Fibroblast of lung (primary cell): ENCODE measurements at regions not wholly inside any gene's neighbourhood (a gene's known extent, or its start where the extent isn't known, plus 50 kb on each side); places are given as distances from the start of the nearest gene placed in this dataset.
"Not testable (repeated sequence)": the region's sequence is repeated elsewhere in the genome, so short reads cannot be mapped to it uniquely, and the experiment has no call there.

ENCODE experiments used
- DNase-seq, 2 donors: peaks; one replicate each; pipeline versions ENCODE4 v3.0.0 to v3.0.0-alpha.2; 2010; ENCODE audit warnings: low read depth in 2 of 2
- H2AFZ ChIP-seq: 2 replicates; pipeline ENCODE4 v1.5.1; 2012; ENCODE audit warnings: low read length, control low read depth, inconsistent platforms
- H3K27ac ChIP-seq: 2 replicates; pipeline ENCODE4 v1.5.1; 2011; ENCODE audit warnings: low read length, control low read depth; ENCODE audit not compliant: insufficient read depth
- H3K27me3 ChIP-seq: 2 replicates; pipeline ENCODE4 v1.5.1; 2011; ENCODE audit warnings: mild to moderate bottlenecking, low read length; ENCODE audit not compliant: control insufficient read depth, insufficient read depth
- H3K36me3 ChIP-seq: 2 replicates; pipeline ENCODE4 v1.5.1; 2011; ENCODE audit warnings: low read length; ENCODE audit not compliant: control insufficient read depth, insufficient read depth
- H3K4me1 ChIP-seq: 2 replicates; pipeline ENCODE4 v1.5.1; 2011; ENCODE audit warnings: low read length; ENCODE audit not compliant: control insufficient read depth, insufficient read depth; ENCODE audit errors: extremely low read depth
- H3K4me2 ChIP-seq: 2 replicates; pipeline ENCODE4 v1.5.1; 2011; ENCODE audit warnings: low read length, control low read depth; ENCODE audit not compliant: insufficient read depth; ENCODE audit errors: extremely low read depth
- H3K4me3 ChIP-seq, 4 experiments: fragments of 200-600 bp in 1 of 4; sonication (generic) in 1 of 4; replicated peaks in 1 of 4; 2 replicates each; pipeline ENCODE4 v1.5.1; 2011 to 2016; ENCODE audit warnings: low read length in 4 of 4, low read depth in 3 of 4, mild to moderate bottlenecking in 3 of 4, control low read depth in 2 of 4, inconsistent platforms in 1 of 4, mixed read lengths in 1 of 4; ENCODE audit not compliant: insufficient read depth in 1 of 4; ENCODE audit errors: control extremely low read depth in 1 of 4
- H3K79me2 ChIP-seq: 2 replicates; pipeline ENCODE4 v1.5.1; 2012; ENCODE audit warnings: mild to moderate bottlenecking, low read length, inconsistent platforms; ENCODE audit not compliant: control insufficient read depth, insufficient read depth
- H3K9ac ChIP-seq: 2 replicates; pipeline ENCODE4 v1.5.1; 2011; ENCODE audit warnings: mild to moderate bottlenecking, low read length, control low read depth; ENCODE audit not compliant: insufficient read depth
- H3K9me3 ChIP-seq: 2 replicates; pipeline ENCODE4 v1.5.1; 2012; ENCODE audit warnings: low read depth, low read length; ENCODE audit not compliant: control insufficient read depth, insufficient read depth
- H4K20me1 ChIP-seq: 2 replicates; pipeline ENCODE4 v1.5.1; 2011; ENCODE audit warnings: low read length; ENCODE audit not compliant: control insufficient read depth, insufficient read depth; ENCODE audit errors: extremely low read depth
- EZH2 ChIP-seq: IDR thresholded peaks from 2 replicates; pipeline ENCODE4 v1.5.1; 2012; ENCODE audit warnings: low read length, control low read depth, mild to moderate bottlenecking; ENCODE audit errors: missing control alignments
- TF ChIP-seq, protein P1 (sequence below), 2 donors: IDR thresholded peaks in 1 of 2; conservative IDR thresholded peaks in 1 of 2; 1 replicate in 1 of 2; 2 replicates in 1 of 2; pipeline ENCODE4 v1.5.1; 2011 to 2012; ENCODE audit warnings: low read length in 2 of 2, control low read depth in 1 of 2, inconsistent platforms in 1 of 2, low read depth in 1 of 2, mild to moderate bottlenecking in 1 of 2

DNA sequence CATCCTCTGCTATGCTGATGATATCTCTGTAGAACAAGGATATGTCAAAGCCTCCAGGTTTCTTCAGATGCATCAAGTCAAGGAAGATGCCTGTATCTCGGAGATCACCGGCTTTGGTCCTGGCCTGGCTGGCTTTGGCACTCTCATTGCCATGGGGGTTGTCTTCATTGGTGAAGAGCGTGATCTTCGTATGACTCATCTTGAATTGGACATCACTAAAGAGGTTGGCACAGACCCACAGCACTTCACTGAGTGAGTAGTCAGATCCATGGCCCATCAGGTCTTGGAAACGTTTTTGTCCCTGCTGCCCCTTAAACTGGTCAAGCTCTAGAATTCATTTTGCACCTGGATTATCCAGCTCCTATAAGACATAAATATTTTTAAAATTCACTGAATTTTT lies 130.9 kb upstream of the MAMLD1 start:
- DNase-seq, result peak in 1 of 2 donors; percentile 3
- not testable (repeated sequence) for H3K4me1 ChIP-seq, H3K27me3 ChIP-seq, H3K79me2 ChIP-seq, H3K4me3 ChIP-seq, H3K27ac ChIP-seq, H3K9ac ChIP-seq, H4K20me1 ChIP-seq, H3K4me2 ChIP-seq, H3K9me3 ChIP-seq, H2AFZ ChIP-seq, H3K36me3 ChIP-seq

DNA sequence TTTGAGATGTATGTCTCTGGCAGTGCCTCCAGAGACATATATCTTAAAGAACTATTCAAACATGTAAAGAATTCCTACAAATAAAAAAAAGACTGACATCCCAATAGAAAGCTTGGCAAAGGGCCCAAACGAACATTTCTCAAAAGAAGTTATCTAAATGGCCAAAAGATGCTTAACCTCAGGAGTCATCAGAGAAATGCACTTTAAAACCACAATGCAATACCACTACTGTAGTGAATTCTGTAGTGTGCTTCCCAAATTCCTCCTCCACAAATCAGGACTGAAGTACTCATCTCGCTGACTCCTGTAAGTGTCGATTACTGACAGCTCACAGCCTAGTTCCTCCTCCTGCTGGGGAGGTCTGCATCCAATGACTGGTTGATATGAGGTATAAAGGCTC lies 129.0 kb upstream of the MAMLD1 start:
- DNase-seq, result peak in 1 of 2 donors; percentile 72
- Histone ChIP-seq H3K9ac (no peak overlapping the region), H3K4me3 (no peak overlapping the region), H3K27ac (no peak overlapping the region), H3K36me3 (no peaks in the 10 kb centered on the region), H4K20me1 (no peaks in the 10 kb centered on the region), H3K27me3 (no peaks in the 10 kb centered on the region), H3K4me2 (no peak overlapping the region), H3K4me1 (no peaks in the 10 kb centered on the region), H2AFZ (no peak overlapping the region), H3K9me3 (no peaks in the 10 kb centered on the region), H3K79me2 (no peaks in the 10 kb centered on the region)
- TF ChIP-seq EZH2, result no peak
- TF ChIP-seq, protein P1, sequence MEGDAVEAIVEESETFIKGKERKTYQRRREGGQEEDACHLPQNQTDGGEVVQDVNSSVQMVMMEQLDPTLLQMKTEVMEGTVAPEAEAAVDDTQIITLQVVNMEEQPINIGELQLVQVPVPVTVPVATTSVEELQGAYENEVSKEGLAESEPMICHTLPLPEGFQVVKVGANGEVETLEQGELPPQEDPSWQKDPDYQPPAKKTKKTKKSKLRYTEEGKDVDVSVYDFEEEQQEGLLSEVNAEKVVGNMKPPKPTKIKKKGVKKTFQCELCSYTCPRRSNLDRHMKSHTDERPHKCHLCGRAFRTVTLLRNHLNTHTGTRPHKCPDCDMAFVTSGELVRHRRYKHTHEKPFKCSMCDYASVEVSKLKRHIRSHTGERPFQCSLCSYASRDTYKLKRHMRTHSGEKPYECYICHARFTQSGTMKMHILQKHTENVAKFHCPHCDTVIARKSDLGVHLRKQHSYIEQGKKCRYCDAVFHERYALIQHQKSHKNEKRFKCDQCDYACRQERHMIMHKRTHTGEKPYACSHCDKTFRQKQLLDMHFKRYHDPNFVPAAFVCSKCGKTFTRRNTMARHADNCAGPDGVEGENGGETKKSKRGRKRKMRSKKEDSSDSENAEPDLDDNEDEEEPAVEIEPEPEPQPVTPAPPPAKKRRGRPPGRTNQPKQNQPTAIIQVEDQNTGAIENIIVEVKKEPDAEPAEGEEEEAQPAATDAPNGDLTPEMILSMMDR (conservative IDR thresholded peaks at IDR 0.05 in 1 of 2, IDR thresholded peaks at IDR 0.05 in 1 of 2; ENCODE audit: low read depth in 1 of 2, low read length in 2 of 2), result no peak

DNA sequence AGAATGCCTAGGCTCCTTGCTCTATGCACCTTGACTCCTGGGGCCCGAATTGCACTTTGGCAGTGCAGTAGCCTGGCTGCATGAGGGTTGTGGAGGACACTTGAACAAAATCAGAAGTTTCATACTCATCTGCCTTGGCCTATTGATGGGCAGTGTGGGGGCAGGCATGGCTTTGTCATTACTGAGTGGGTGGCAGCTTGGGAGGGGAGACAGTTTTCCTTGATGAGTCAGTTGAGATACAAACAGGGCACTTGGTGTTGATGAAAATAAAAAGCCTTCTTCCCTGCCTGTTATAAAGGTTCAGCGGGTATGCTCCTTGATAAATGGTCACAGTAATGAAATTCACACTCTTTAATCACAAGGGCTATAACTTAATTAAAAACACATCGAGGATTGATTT lies 126.8 kb upstream of the MAMLD1 start:
- H3K4me3 ChIP-seq, result no peak overlapping the region
- no peaks in the 10 kb centered on the region for H4K20me1 ChIP-seq
- no peak overlapping the region for H3K9ac ChIP-seq
- H3K9me3 ChIP-seq, result no peaks in the 10 kb centered on the region
- no peaks in the 10 kb centered on the region for H3K36me3 ChIP-seq
- DNase-seq, result peak in 1 of 2 donors; percentile 53
- no peak overlapping the region for H3K4me2 ChIP-seq
- H3K27me3 ChIP-seq, result no peaks in the 10 kb centered on the region
- no peaks in the 10 kb centered on the region for H3K79me2 ChIP-seq
- TF ChIP-seq EZH2, result no peak
- TF ChIP-seq, protein P1 (conservative IDR thresholded peaks at IDR 0.05 in 1 of 2, IDR thresholded peaks at IDR 0.05 in 1 of 2; ENCODE audit: low read depth in 1 of 2, low read length in 2 of 2), result no peak
- H2AFZ ChIP-seq, result no peak overlapping the region
- H3K4me1 ChIP-seq, result no peaks in the 10 kb centered on the region
- no peak overlapping the region for H3K27ac ChIP-seq
